Ishikawa (cell line): ENCODE measurements at regions not wholly inside any gene's neighbourhood (a gene's known extent, or its start where the extent isn't known, plus 50 kb on each side); places are given as distances from the start of the nearest gene placed in this dataset.

ENCODE experiments used
- CEBPB ChIP-seq: IDR thresholded peaks from 2 replicates; pipeline ENCODE4 v1.6.1; 2012
- CREB1 ChIP-seq: IDR thresholded peaks from 2 replicates; pipeline ENCODE4 v1.6.1; 2012; ENCODE audit warnings: low read depth
- EP300 ChIP-seq: IDR thresholded peaks from 2 replicates; pipeline ENCODE4 v1.6.1; 2012; ENCODE audit warnings: borderline replicate concordance
- FOXM1 ChIP-seq: IDR thresholded peaks from 2 replicates; pipeline ENCODE4 v1.6.1; 2012; ENCODE audit warnings: low read depth, borderline replicate concordance
- MAX ChIP-seq: IDR thresholded peaks from 2 replicates; pipeline ENCODE4 v1.6.1; 2012
- NFIC ChIP-seq: IDR thresholded peaks from 2 replicates; pipeline ENCODE4 v1.6.1; 2012
- RAD21 ChIP-seq: IDR thresholded peaks from 2 replicates; pipeline ENCODE4 v1.6.1; 2012; ENCODE audit warnings: low read depth
- REST ChIP-seq: IDR thresholded peaks from 2 replicates; pipeline ENCODE4 v1.6.1; 2012; ENCODE audit warnings: low read depth, mild to moderate bottlenecking
- TAF1 ChIP-seq: IDR thresholded peaks from 2 replicates; pipeline ENCODE4 v1.6.1; 2012; ENCODE audit warnings: low read depth, mild to moderate bottlenecking
- TCF12 ChIP-seq: IDR thresholded peaks from 2 replicates; pipeline ENCODE4 v1.6.1; 2012; ENCODE audit warnings: low read depth
- TEAD4 ChIP-seq: IDR thresholded peaks from 2 replicates; pipeline ENCODE4 v1.6.1; 2012
- USF1 ChIP-seq: IDR thresholded peaks from 2 replicates; pipeline ENCODE4 v1.6.1; 2012

GRCh38 chr6:134724771-134725340, 225.0 kb downstream of the ALDH8A1 start:
- TF ChIP-seq CREB1 (no peak), EP300 (no peak), RAD21 (no peak), NFIC (no peak), TCF12 (no peak), CEBPB (no peak), REST (no peak), MAX (no peak), FOXM1 (no peak), TEAD4 (no peak), TAF1 (no peak), USF1 (no peak)
